ENCODE measurements at regions not wholly inside any gene's neighbourhood (a gene's known extent, or its start where the extent isn't known, plus 50 kb on each side); places are given as distances from the start of the nearest gene placed in this dataset.

- TF ChIP-seq CTCF (IDR thresholded peaks at IDR 0.05) (no peak), POLR2AphosphoS5 (IDR thresholded peaks at IDR 0.05) (no peak)
Measured at GRCh38 chr11:90630176-90630575, 407.3 kb upstream of the CHORDC1 start.
